Stimulated activated CD4-positive, alpha-beta T cell treated with anti-CD3 and anti-CD28 coated beads, Interleukin-1b, Interleukin-23, amount 100 ng/mL, for 1 hour (primary cell): ENCODE measurements at regions not wholly inside any gene's neighbourhood (a gene's known extent, or its start where the extent isn't known, plus 50 kb on each side); places are given as distances from the start of the nearest gene placed in this dataset.
"Not testable (repeated sequence)": the region's sequence is repeated elsewhere in the genome, so short reads cannot be mapped to it uniquely, and the experiment has no call there.

ENCODE experiments used
- DNase-seq, 2 donors: peaks; one replicate each; pipeline ENCODE4 v3.0.0-alpha.2; 2020; ENCODE audit warnings: low read depth in 2 of 2

- DNase-seq: not testable (repeated sequence)
Observed at GRCh38 chr10:81441624-81442023, 433.4 kb upstream of the NRG3 start.

- DNase-seq: no peak
Observed at GRCh38 chr10:81444242-81444929, 430.6 kb upstream of the NRG3 start.

- no peak for DNase-seq
Observed at GRCh38 chr10:81450651-81451050, 424.3 kb upstream of the NRG3 start.

GRCh38 chr10:81472927-81473470 is 402.0 kb upstream of the NRG3 start:
- DNase-seq: no peak

- no peak for DNase-seq
Observed at GRCh38 chr10:81473755-81474154, 401.2 kb upstream of the NRG3 start.

- DNase-seq: no peak
Observed at GRCh38 chr10:81479316-81479715, 395.7 kb upstream of the NRG3 start.

- no peak for DNase-seq
Observed at GRCh38 chr10:81496626-81497025, 378.4 kb upstream of the NRG3 start.

GRCh38 chr10:81498011-81498551 is 376.9 kb upstream of the NRG3 start:
- no peak for DNase-seq

- no peak for DNase-seq
Observed at GRCh38 chr10:81502677-81503359, 372.2 kb upstream of the NRG3 start.

- not testable (repeated sequence) for DNase-seq
Observed at GRCh38 chr10:81505777-81506176, 369.2 kb upstream of the NRG3 start.

GRCh38 chr10:81514811-81515210 is 360.2 kb upstream of the NRG3 start:
- no peak for DNase-seq

GRCh38 chr10:81520688-81521087 is 354.3 kb upstream of the NRG3 start:
- no peak for DNase-seq

- DNase-seq: no peak
Observed at GRCh38 chr10:81524467-81524866, 350.5 kb upstream of the NRG3 start.

GRCh38 chr10:81532403-81532802 is 342.6 kb upstream of the NRG3 start:
- no peak for DNase-seq

GRCh38 chr10:81534991-81535390 is 340.0 kb upstream of the NRG3 start:
- DNase-seq: no peak

- no peak for DNase-seq
Observed at GRCh38 chr10:81541517-81541916, 333.5 kb upstream of the NRG3 start.

- no peak for DNase-seq
Observed at GRCh38 chr10:81546243-81546642, 328.8 kb upstream of the NRG3 start.

GRCh38 chr10:81548160-81548559 is 326.8 kb upstream of the NRG3 start:
- DNase-seq: no peak

GRCh38 chr10:81564143-81564542 is 310.9 kb upstream of the NRG3 start:
- no peak for DNase-seq

- DNase-seq: no peak
Observed at GRCh38 chr10:81569488-81569887, 305.5 kb upstream of the NRG3 start.

GRCh38 chr10:81570349-81570748 is 304.6 kb upstream of the NRG3 start:
- DNase-seq: no peak

- DNase-seq: no peak
Observed at GRCh38 chr10:81570878-81571794, 303.9 kb upstream of the NRG3 start.
